ENCODE measurements at regions not wholly inside any gene's neighbourhood (a gene's known extent, or its start where the extent isn't known, plus 50 kb on each side); places are given as distances from the start of the nearest gene placed in this dataset.

DNA sequence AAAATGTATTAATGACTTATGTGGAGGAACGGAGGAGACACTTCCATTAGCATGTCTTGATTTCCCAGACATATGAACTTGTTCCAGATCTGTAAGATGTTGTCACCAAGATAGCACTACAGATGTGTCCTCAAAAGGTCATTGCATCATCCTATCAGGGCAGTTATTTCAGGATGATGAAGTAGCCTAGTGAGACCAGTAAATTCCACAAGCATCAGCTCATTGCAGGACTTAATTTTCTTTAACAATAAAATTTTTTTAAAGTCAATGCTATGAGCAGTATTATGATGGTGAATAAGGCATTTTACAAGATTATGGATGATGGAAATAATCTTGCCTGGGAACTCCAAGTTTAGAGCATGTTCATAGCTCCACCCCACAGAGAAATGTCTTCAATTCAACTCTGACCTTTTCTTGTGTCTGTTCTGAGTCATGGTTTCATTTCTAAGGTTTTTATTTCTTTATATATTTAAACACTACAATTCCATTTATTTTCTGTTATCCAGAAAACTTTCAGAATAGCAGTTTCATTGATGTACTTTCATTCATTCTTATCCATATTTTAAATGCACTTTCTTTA, 1203.3 kb upstream of the CELF2 start:
- TF ChIP-seq, protein P1, sequence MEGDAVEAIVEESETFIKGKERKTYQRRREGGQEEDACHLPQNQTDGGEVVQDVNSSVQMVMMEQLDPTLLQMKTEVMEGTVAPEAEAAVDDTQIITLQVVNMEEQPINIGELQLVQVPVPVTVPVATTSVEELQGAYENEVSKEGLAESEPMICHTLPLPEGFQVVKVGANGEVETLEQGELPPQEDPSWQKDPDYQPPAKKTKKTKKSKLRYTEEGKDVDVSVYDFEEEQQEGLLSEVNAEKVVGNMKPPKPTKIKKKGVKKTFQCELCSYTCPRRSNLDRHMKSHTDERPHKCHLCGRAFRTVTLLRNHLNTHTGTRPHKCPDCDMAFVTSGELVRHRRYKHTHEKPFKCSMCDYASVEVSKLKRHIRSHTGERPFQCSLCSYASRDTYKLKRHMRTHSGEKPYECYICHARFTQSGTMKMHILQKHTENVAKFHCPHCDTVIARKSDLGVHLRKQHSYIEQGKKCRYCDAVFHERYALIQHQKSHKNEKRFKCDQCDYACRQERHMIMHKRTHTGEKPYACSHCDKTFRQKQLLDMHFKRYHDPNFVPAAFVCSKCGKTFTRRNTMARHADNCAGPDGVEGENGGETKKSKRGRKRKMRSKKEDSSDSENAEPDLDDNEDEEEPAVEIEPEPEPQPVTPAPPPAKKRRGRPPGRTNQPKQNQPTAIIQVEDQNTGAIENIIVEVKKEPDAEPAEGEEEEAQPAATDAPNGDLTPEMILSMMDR (IDR thresholded peaks at IDR 0.05): no peak
- TF ChIP-seq POLR2AphosphoS5 (IDR thresholded peaks at IDR 0.05; ENCODE audit: insufficient read depth in 1 of 2, low read depth in 1 of 2) (no peak), POLR2A (IDR thresholded peaks at IDR 0.05) (no peak)
